Esophagus muscularis mucosa (tissue), 4 donors: ENCODE measurements at regions not wholly inside any gene's neighbourhood (a gene's known extent, or its start where the extent isn't known, plus 50 kb on each side); places are given as distances from the start of the nearest gene placed in this dataset.

Source experiments
- DNase-seq: peaks from one replicate; pipeline ENCODE4 v3.0.0-alpha.2; 2017; ENCODE audit errors: extremely low spot score
- H3K27ac ChIP-seq, 4 donors: fragments of 200-600 bp; sonication (generic); replicated peaks in 1 of 4; 1 replicate in 3 of 4; 2 replicates in 1 of 4; pipeline ENCODE4 v1.5.1; 2016 to 2019; ENCODE audit warnings: mild to moderate bottlenecking in 1 of 4
- H3K27me3 ChIP-seq, 4 donors: fragments of 200-600 bp; sonication (generic); one replicate each; pipeline versions ENCODE4 v1.5.1 to v1.6.0; 2016 to 2019
- H3K36me3 ChIP-seq, 4 donors: fragments of 200-600 bp; sonication (generic); one replicate each; pipeline ENCODE4 v1.5.1; 2016 to 2019
- H3K4me1 ChIP-seq, 4 donors: fragments of 200-600 bp; sonication (generic); one replicate each; pipeline ENCODE4 v1.5.1; 2016 to 2019
- H3K4me3 ChIP-seq, 4 donors: fragments of 200-600 bp; sonication (generic); 1 replicate in 2 of 4; 2 replicates in 2 of 4; pipeline ENCODE4 v1.5.1; 2016 to 2019; ENCODE audit warnings: mild to moderate bottlenecking in 4 of 4, moderate library complexity in 1 of 4
- H3K9me3 ChIP-seq, 4 donors: fragments of 200-600 bp; sonication (generic); 1 replicate in 3 of 4; 2 replicates in 1 of 4; pipeline ENCODE4 v1.5.1; 2016 to 2019
- CTCF ChIP-seq, 3 experiments: fragments of 200-600 bp in 2 of 3; fragments of 450-650 bp in 1 of 3; sonication (generic) in 2 of 3; IDR thresholded peaks; one replicate each; pipeline ENCODE4 v1.5.1; 2017 to 2019; ENCODE audit warnings: antibody characterized with exemption in 3 of 3, mild to moderate bottlenecking in 2 of 3, moderate library complexity in 1 of 3
- EP300 ChIP-seq: sonication (generic); formaldehyde crosslinking; IDR thresholded peaks from one replicate; pipeline ENCODE4 v1.6.1; 2017; ENCODE audit warnings: antibody characterized with exemption
- POLR2A ChIP-seq: fragments of 450-650 bp; IDR thresholded peaks from one replicate; pipeline ENCODE4 v1.6.1; 2017; ENCODE audit warnings: antibody characterized with exemption, moderate library complexity, mild to moderate bottlenecking, low read depth
- POLR2AphosphoS5 ChIP-seq, 2 donors: sonication (generic); formaldehyde crosslinking; IDR thresholded peaks; one replicate each; pipeline ENCODE4 v1.6.1; 2017; ENCODE audit warnings: antibody characterized with exemption in 2 of 2
- WGBS: methylation state at CpG from one replicate; pipeline ENCODE4 v1.1.5; 2018; 5-methylcytosine and 5-hydroxymethylcytosine counted together
- intact Hi-C: fragments of 100-400 bp; cut with DNase I; formaldehyde crosslinking; loops from one replicate; pipeline ENCODE4 v1.15.1; 2023

GRCh38 chr7:32200646-32201045 lies 130.4 kb upstream of the PDE1C start:
- no peak overlapping the region for H3K27ac ChIP-seq
- WGBS, result 71% methylated on average over 1 of the region's 1 CpG
- H3K9me3 ChIP-seq, result peaks cover 0 to under 1% (median 0%) of the 10 kb centered on the region in 4 donors
- TF ChIP-seq POLR2AphosphoS5 (IDR thresholded peaks at IDR 0.05), result no peak
- no peak for TF ChIP-seq CTCF (IDR thresholded peaks at IDR 0.05)
- TF ChIP-seq EP300, result no peak
- TF ChIP-seq POLR2A, result no peak
- no peak overlapping the region for H3K4me3 ChIP-seq
- no peaks in the 10 kb centered on the region for H3K36me3 ChIP-seq
- DNase-seq, result peak; percentile 68
- H3K4me1 ChIP-seq, result peaks cover 0 to 8% (median 4%) of the 10 kb centered on the region in 4 donors
- H3K27me3 ChIP-seq, result no peaks in the 10 kb centered on the region
- intact Hi-C loops, result no loop called here

DNA sequence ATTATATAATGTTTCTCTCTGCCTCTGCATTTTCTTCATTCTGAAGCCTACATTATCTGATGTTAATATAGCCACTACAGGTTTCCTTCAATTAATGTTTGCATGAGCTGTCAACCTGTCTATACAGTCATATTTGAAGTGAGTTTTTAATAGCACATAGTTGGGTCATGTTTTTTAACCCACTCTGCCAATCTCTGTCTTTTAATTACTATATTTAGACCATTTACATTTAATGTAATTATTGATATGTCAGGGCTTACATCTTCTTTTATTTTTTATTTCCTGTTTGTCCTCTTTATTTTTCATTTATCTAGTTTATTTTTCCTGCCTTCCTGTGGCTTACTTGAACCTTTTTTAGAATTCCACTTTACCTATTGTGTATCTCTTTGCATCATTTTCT lies 124.3 kb upstream of the PDE1C start:
- TF ChIP-seq CTCF (IDR thresholded peaks at IDR 0.05) (no peak), POLR2AphosphoS5 (IDR thresholded peaks at IDR 0.05) (no peak), POLR2A (no peak), EP300 (no peak)
- Histone ChIP-seq H3K9me3 (peaks cover 0 to 12% (median 9%) of the 10 kb centered on the region in 4 donors), H3K4me3 (no peak overlapping the region), H3K27ac (no peak overlapping the region), H3K36me3 (no peaks in the 10 kb centered on the region), H3K4me1 (no peaks in the 10 kb centered on the region), H3K27me3 (no peaks in the 10 kb centered on the region)
- intact Hi-C loops, result no loop called here
- no peak for DNase-seq

GRCh38 chr7:32191305-32191704 lies 121.1 kb upstream of the PDE1C start:
- WGBS, result 63% methylated on average over 2 of the region's 2 CpGs
- no peaks in the 10 kb centered on the region for H3K4me1 ChIP-seq
- no peaks in the 10 kb centered on the region for H3K27me3 ChIP-seq
- peaks cover 0 to 12% (median 9%) of the 10 kb centered on the region in 4 donors for H3K9me3 ChIP-seq
- intact Hi-C loops, result no loop called here
- no peak overlapping the region for H3K4me3 ChIP-seq
- H3K36me3 ChIP-seq, result no peaks in the 10 kb centered on the region
- TF ChIP-seq POLR2AphosphoS5 (IDR thresholded peaks at IDR 0.05), result no peak
- no peak for TF ChIP-seq CTCF (IDR thresholded peaks at IDR 0.05)
- no peak for TF ChIP-seq EP300
- TF ChIP-seq POLR2A, result no peak
- H3K27ac ChIP-seq, result no peak overlapping the region
- no peak for DNase-seq

- Histone ChIP-seq H3K9me3 (no peaks in the 10 kb centered on the region), H3K36me3 (no peaks in the 10 kb centered on the region), H3K4me1 (no peaks in the 10 kb centered on the region), H3K27ac (no peak overlapping the region), H3K4me3 (no peak overlapping the region), H3K27me3 (no peaks in the 10 kb centered on the region)
- WGBS, result 38% methylated on average over 1 of the region's 1 CpG
- DNase-seq, result no peak
- no peak for TF ChIP-seq EP300
- no peak for TF ChIP-seq POLR2A
- no peak for TF ChIP-seq CTCF (IDR thresholded peaks at IDR 0.05)
- TF ChIP-seq POLR2AphosphoS5 (IDR thresholded peaks at IDR 0.05), result no peak
- intact Hi-C loops, result no loop called here
Observed at GRCh38 chr7:32179567-32179966, 109.4 kb upstream of the PDE1C start.

- Histone ChIP-seq H3K27ac (no peak overlapping the region), H3K27me3 (no peaks in the 10 kb centered on the region), H3K9me3 (no peaks in the 10 kb centered on the region), H3K36me3 (no peaks in the 10 kb centered on the region), H3K4me1 (no peaks in the 10 kb centered on the region), H3K4me3 (no peak overlapping the region)
- intact Hi-C loops, result no loop called here
- TF ChIP-seq EP300, result no peak
- no peak for TF ChIP-seq CTCF (IDR thresholded peaks at IDR 0.05)
- TF ChIP-seq POLR2AphosphoS5 (IDR thresholded peaks at IDR 0.05), result no peak
- no peak for TF ChIP-seq POLR2A
- WGBS, result 87% methylated on average over 7 of the region's 7 CpGs
- no peak for DNase-seq
Observed at GRCh38 chr7:32178677-32179366, 108.6 kb upstream of the PDE1C start.
